GM12878 (cell line): ENCODE measurements at regions not wholly inside any gene's neighbourhood (a gene's known extent, or its start where the extent isn't known, plus 50 kb on each side); places are given as distances from the start of the nearest gene placed in this dataset.

ENCODE experiments used
- ATAC-seq: fragments of 200-7000 bp; cut with Tn5 transposase; 3 replicates; pipeline ENCODE4 v1.9.1; 2020; ENCODE audit warnings: mild to moderate bottlenecking, moderate library complexity
- BruUV-seq: library from RNA; stranded (reverse); fragments of 400-500 nt; replicated peaks from 2 replicates; lab custom pipeline; 2021; lab: Mats Ljungman, UMichigan
- CTCF ChIA-PET: fragments of 300-600 bp; sonication (Branson Sonifier 250); formaldehyde crosslinking; extraction: SDS; loops from one replicate; lab custom pipeline; 2021; ENCODE audit warnings: inconsistent platforms; lab: Yijun Ruan, JAX
- POLR2A ChIA-PET: fragments of 350-600 bp; formaldehyde crosslinking; extraction: SDS; loops from one replicate; lab custom pipeline; 2021; ENCODE audit warnings: inconsistent platforms; lab: Charles Lee
- RAD21 ChIA-PET: fragments of 300-600 bp; sonication (Branson Sonifier 250); formaldehyde crosslinking; loops from one replicate; lab custom pipeline; 2023; ENCODE audit warnings: antibody characterized with exemption; ENCODE audit not compliant: unreplicated experiment; lab: Charles Lee
- SMC1A ChIA-PET: fragments of 300-600 bp; sonication (Branson Sonifier 250); formaldehyde crosslinking; loops from one replicate; lab custom pipeline; 2023; ENCODE audit not compliant: unreplicated experiment, uncharacterized antibody; lab: Charles Lee
- DNase-seq: peaks from one replicate; pipeline ENCODE4 v3.0.0-alpha.2; 2011; ENCODE audit warnings: low read depth, low spot score
- FAIRE-seq: peaks from 3 replicates; lab custom pipeline; 2011; peaks lifted over from hg19 to GRCh38; lab: Jason Lieb, UNC
- H2AFZ ChIP-seq: 2 replicates; pipeline ENCODE4 v1.6.0; 2011; ENCODE audit warnings: low read depth, low read length, control low read depth; ENCODE audit not compliant: control insufficient read depth
- H3K27ac ChIP-seq: 2 replicates; pipeline ENCODE4 v1.5.1; 2011; ENCODE audit warnings: control low read depth; ENCODE audit not compliant: control insufficient read depth, insufficient read depth
- H3K27me3 ChIP-seq, 2 experiments: replicated peaks in 1 of 2; 2 replicates each; pipeline versions ENCODE4 v1.6.0 to v1.6.1; 2011; ENCODE audit warnings: low read length in 1 of 2; ENCODE audit not compliant: control insufficient read depth in 2 of 2, insufficient read depth in 2 of 2
- H3K36me3 ChIP-seq, 2 experiments: 2 replicates each; pipeline ENCODE4 v1.5.1; 2011; ENCODE audit warnings: low read length in 1 of 2; ENCODE audit not compliant: control insufficient read depth in 2 of 2, insufficient read depth in 2 of 2
- H3K4me1 ChIP-seq: 2 replicates; pipeline ENCODE4 v1.6.1; 2011; ENCODE audit warnings: mild to moderate bottlenecking, low read length, moderate library complexity, mixed read lengths; ENCODE audit not compliant: control insufficient read depth, insufficient read depth
- H3K4me2 ChIP-seq: 2 replicates; pipeline ENCODE4 v1.6.0; 2011; ENCODE audit warnings: control low read depth; ENCODE audit not compliant: control insufficient read depth, insufficient read depth
- H3K4me3 ChIP-seq: fragments of 200-600 bp; sonication (generic); 2 replicates; pipeline ENCODE4 v1.5.1; 2016
- H3K79me2 ChIP-seq: 2 replicates; pipeline ENCODE4 v1.6.0; 2011; ENCODE audit warnings: low read length; ENCODE audit not compliant: control insufficient read depth, insufficient read depth
- H3K9ac ChIP-seq: 2 replicates; pipeline ENCODE4 v1.8.0; 2011; ENCODE audit warnings: low read length, control low read depth, mixed read lengths; ENCODE audit not compliant: control insufficient read depth, insufficient read depth
- H3K9me3 ChIP-seq: replicated peaks from 3 replicates; pipeline ENCODE4 v1.5.1; 2011; ENCODE audit warnings: mild to moderate bottlenecking, low read length; ENCODE audit not compliant: control insufficient read depth, insufficient read depth
- H4K20me1 ChIP-seq: 2 replicates; pipeline ENCODE4 v1.6.0; 2011; ENCODE audit not compliant: control insufficient read depth, insufficient read depth
- ATF7 ChIP-seq: fragments of 450-650 bp; IDR thresholded peaks from 2 replicates; pipeline ENCODE4 v1.6.1; 2016; ENCODE audit warnings: low read depth, mild to moderate bottlenecking
- BACH1 ChIP-seq: fragments of 450-650 bp; IDR thresholded peaks from 2 replicates; pipeline ENCODE4 v1.6.1; 2017; ENCODE audit warnings: mild to moderate bottlenecking, borderline replicate concordance
- BCL3 ChIP-seq: IDR thresholded peaks from 2 replicates; pipeline ENCODE4 v1.6.1; 2011; ENCODE audit warnings: borderline replicate concordance, low read depth, mild to moderate bottlenecking, moderate library complexity, low read length; ENCODE audit not compliant: insufficient read depth, poor library complexity, severe bottlenecking
- CEBPZ ChIP-seq: fragments of 150-350 bp; IDR thresholded peaks from 2 replicates; pipeline ENCODE4 v1.6.1; 2016; ENCODE audit warnings: low read depth, low read length
- CREB1 ChIP-seq: IDR thresholded peaks from 2 replicates; pipeline ENCODE4 v1.6.1; 2012; ENCODE audit warnings: low read depth, mild to moderate bottlenecking, inconsistent platforms
- JUND ChIP-seq: IDR thresholded peaks from 2 replicates; pipeline ENCODE4 v1.6.1; 2012; ENCODE audit warnings: low read depth, mild to moderate bottlenecking, low read length, improper control_type of control experiment, moderate library complexity
- NBN ChIP-seq: fragments of 450-650 bp; IDR thresholded peaks from 2 replicates; pipeline ENCODE4 v1.6.1; 2016
- NFYA ChIP-seq: IDR thresholded peaks from 2 replicates; pipeline ENCODE4 v1.6.1; 2011; ENCODE audit warnings: low read depth, mild to moderate bottlenecking, low read length, improper control_type of control experiment, borderline replicate concordance
- PKNOX1 ChIP-seq: fragments of 450-650 bp; IDR thresholded peaks from 2 replicates; pipeline ENCODE4 v1.6.1; 2016; ENCODE audit warnings: mild to moderate bottlenecking
- RAD21 ChIP-seq: IDR thresholded peaks from 2 replicates; pipeline ENCODE4 v1.6.1; 2011; ENCODE audit warnings: mild to moderate bottlenecking, low read depth, low read length, moderate library complexity; ENCODE audit not compliant: insufficient read depth
- SREBF1 ChIP-seq: IDR thresholded peaks from 2 replicates; pipeline ENCODE4 v1.6.1; 2012; ENCODE audit warnings: mild to moderate bottlenecking, low read length
- STAT3 ChIP-seq: IDR thresholded peaks from 2 replicates; pipeline ENCODE4 v1.6.1; 2011; ENCODE audit warnings: low read depth, low read length, improper control_type of control experiment
- SUPT20H ChIP-seq: IDR thresholded peaks from 2 replicates; pipeline ENCODE4 v1.6.1; 2011; ENCODE audit warnings: low read depth, mild to moderate bottlenecking, low read length, moderate library complexity, borderline replicate concordance; ENCODE audit not compliant: control insufficient read depth
- WGBS: methylation state at CpG from one replicate; pipeline ENCODE4 v1.1.6; 2016; ENCODE audit warnings: low lambda C conversion rate; ENCODE audit not compliant: insufficient replicate concordance, insufficient coverage; ENCODE audit errors: missing lambda C conversion rate; 5-methylcytosine and 5-hydroxymethylcytosine counted together
- in situ Hi-C: fragments of 300-500 bp; cut with MboI; formaldehyde crosslinking; loops from 9 replicates; pipeline ENCODE4 v1.14.3; 2018; ENCODE audit warnings: mixed read lengths
- intact Hi-C: fragments of 100-400 bp; cut with micrococcal nuclease; formaldehyde crosslinking; loops from one replicate; pipeline ENCODE4 v1.14.2; 2022; ENCODE audit not compliant: unreplicated experiment

- no peak overlapping the region for H2AFZ ChIP-seq
- RAD21 ChIA-PET: interaction anchor here (1.1 kb wide), 1 partner anchor 17 kb away, joined by 5 read pairs; no protein-coding TSS in a partner anchor
- no peak for ATAC-seq
- no peak for FAIRE-seq
- no peak overlapping the region for H3K4me2 ChIP-seq
- H3K9me3 ChIP-seq: no peaks in the 10 kb centered on the region
- SMC1A ChIA-PET: no interaction called here
- intact Hi-C loops (loop anchor here (5.0 kb wide), 1 partner anchor 115 kb away; the partner anchor contains the start of gene HMHB1), in situ Hi-C loops (no loop called here)
- no peaks in the 10 kb centered on the region for H3K79me2 ChIP-seq
- no peak overlapping the region for H3K27ac ChIP-seq
- DNase-seq: no peak
- 65% methylated on average over 4 of the region's 4 CpGs for WGBS
- no peaks in the 10 kb centered on the region for H4K20me1 ChIP-seq
- TF ChIP-seq STAT3 (no peak), SREBF1 (no peak), SUPT20H (no peak), BCL3 (no peak)
- BruUV-seq: no TSS peak
- H3K27me3 ChIP-seq: no peaks in the 10 kb centered on the region
- no peak overlapping the region for H3K9ac ChIP-seq
- no peak overlapping the region for H3K4me3 ChIP-seq
- H3K36me3 ChIP-seq: no peaks in the 10 kb centered on the region
- CTCF ChIA-PET: interaction anchor here (1.2 kb wide), 1 partner anchor 27 kb away, joined by 3 read pairs; no protein-coding TSS in a partner anchor
- POLR2A ChIA-PET: no interaction called here
- H3K4me1 ChIP-seq: peaks cover 7% of the 10 kb centered on the region
Observed at GRCh38 chr5:143696921-143697320, 115.0 kb upstream of the HMHB1 start.

- H3K27ac ChIP-seq: no peak overlapping the region
- H3K9ac ChIP-seq: no peak overlapping the region
- no peaks in the 10 kb centered on the region for H4K20me1 ChIP-seq
- H3K36me3 ChIP-seq: no peaks in the 10 kb centered on the region
- ChIA-PET SMC1A (no interaction called here), CTCF (no interaction called here), POLR2A (interaction anchor here (0.6 to 0.7 kb wide), 3 partner anchors 60 to 262 kb away, joined by 3 to 4 read pairs (median 3); no protein-coding TSS in a partner anchor), RAD21 (no interaction called here)
- H2AFZ ChIP-seq: no peak overlapping the region
- no peaks in the 10 kb centered on the region for H3K79me2 ChIP-seq
- WGBS: 92% methylated on average over 1 of the region's 1 CpG
- DNase-seq (no peak), ATAC-seq (no peak), FAIRE-seq (no peak)
- no peak overlapping the region for H3K4me2 ChIP-seq
- no peak overlapping the region for H3K4me3 ChIP-seq
- H3K4me1 ChIP-seq: peaks cover 7% of the 10 kb centered on the region
- no TSS peak for BruUV-seq
- H3K27me3 ChIP-seq: no peaks in the 10 kb centered on the region
- H3K9me3 ChIP-seq: no peaks in the 10 kb centered on the region
- intact Hi-C loops: loop anchor here (5.0 kb wide), 1 partner anchor 116 kb away; the partner anchor contains the start of gene HMHB1
- in situ Hi-C loops: no loop called here
- TF ChIP-seq NFYA (no peak), RAD21 (no peak), BACH1 (no peak), NBN (no peak), CEBPZ (no peak), JUND (no peak), ATF7 (no peak), CREB1 (no peak), PKNOX1 (no peak)
Observed at GRCh38 chr5:143695941-143696340, 116.0 kb upstream of the HMHB1 start.
